Fibroblast of villous mesenchyme (primary cell): ENCODE measurements at regions not wholly inside any gene's neighbourhood (a gene's known extent, or its start where the extent isn't known, plus 50 kb on each side); places are given as distances from the start of the nearest gene placed in this dataset.
"Not testable (repeated sequence)": the region's sequence is repeated elsewhere in the genome, so short reads cannot be mapped to it uniquely, and the experiment has no call there.

Experiments used
- DNase-seq: peaks from one replicate; pipeline ENCODE4 v3.0.0-alpha.2; 2010; ENCODE audit warnings: low read depth
- H3K4me3 ChIP-seq: 2 replicates; pipeline ENCODE4 v1.5.1; 2011; ENCODE audit warnings: low read depth, mild to moderate bottlenecking, low read length

- H3K4me3 ChIP-seq, DNase-seq: not testable (repeated sequence)
These were observed 78.2 kb upstream of the PLGLB2 start for GRCh38 chr2:87669633-87670231.

- not testable (repeated sequence) for DNase-seq, H3K4me3 ChIP-seq
These were observed 75.5 kb upstream of the PLGLB2 start for GRCh38 chr2:87672404-87672803.

GRCh38 chr2:87674729-87675128 is 73.2 kb upstream of the PLGLB2 start:
- DNase-seq: not testable (repeated sequence)

GRCh38 chr2:87675487-87675886 is 72.4 kb upstream of the PLGLB2 start:
- DNase-seq, H3K4me3 ChIP-seq: not testable (repeated sequence)

More at GRCh38 chr2:87674729-87675128, 73.2 kb upstream of the PLGLB2 start:
- not testable (repeated sequence) for H3K4me3 ChIP-seq

GRCh38 chr2:87677421-87677923 is 70.4 kb upstream of the PLGLB2 start:
- DNase-seq, H3K4me3 ChIP-seq: not testable (repeated sequence)

- not testable (repeated sequence) for DNase-seq, H3K4me3 ChIP-seq
These were observed 69.1 kb upstream of the PLGLB2 start for GRCh38 chr2:87678742-87679173.

- DNase-seq, H3K4me3 ChIP-seq: not testable (repeated sequence)
These were observed 67.9 kb upstream of the PLGLB2 start for GRCh38 chr2:87679950-87680349.

GRCh38 chr2:87680691-87681090 is 67.2 kb upstream of the PLGLB2 start:
- not testable (repeated sequence) for DNase-seq, H3K4me3 ChIP-seq

- H3K4me3 ChIP-seq: not testable (repeated sequence)
- DNase-seq: peak; percentile 70
These were observed 64.4 kb upstream of the PLGLB2 start for GRCh38 chr2:87683451-87683850.

- DNase-seq, H3K4me3 ChIP-seq: not testable (repeated sequence)
These were observed 63.9 kb upstream of the PLGLB2 start for GRCh38 chr2:87683961-87684360.

GRCh38 chr2:87685558-87685957 is 62.3 kb upstream of the PLGLB2 start:
- not testable (repeated sequence) for H3K4me3 ChIP-seq, DNase-seq

GRCh38 chr2:87686873-87687549 is 60.9 kb upstream of the PLGLB2 start:
- not testable (repeated sequence) for DNase-seq

GRCh38 chr2:87687550-87688270 is 60.2 kb upstream of the PLGLB2 start:
- H3K4me3 ChIP-seq: not testable (repeated sequence)
- DNase-seq: peak; percentile 94

More at GRCh38 chr2:87686873-87687549, 60.9 kb upstream of the PLGLB2 start:
- not testable (repeated sequence) for H3K4me3 ChIP-seq

GRCh38 chr2:87691899-87692592 is 55.8 kb upstream of the PLGLB2 start:
- H3K4me3 ChIP-seq, DNase-seq: not testable (repeated sequence)

GRCh38 chr2:87692914-87693313 is 55.0 kb upstream of the PLGLB2 start:
- DNase-seq: peak; percentile 16
- not testable (repeated sequence) for H3K4me3 ChIP-seq

GRCh38 chr2:87693882-87694281 is 54.0 kb upstream of the PLGLB2 start:
- not testable (repeated sequence) for H3K4me3 ChIP-seq, DNase-seq

GRCh38 chr2:87695596-87696323 is 52.1 kb upstream of the PLGLB2 start:
- H3K4me3 ChIP-seq: not testable (repeated sequence)
- DNase-seq: peak; percentile 19
